GM19397 (cell line): ENCODE measurements at regions not wholly inside any gene's neighbourhood (a gene's known extent, or its start where the extent isn't known, plus 50 kb on each side); places are given as distances from the start of the nearest gene placed in this dataset.

ENCODE experiments used
- ATAC-seq: cut with Tn5 transposase; IDR thresholded peaks from one replicate; pipeline ENCODE4 v1.9.1; 2021; ENCODE audit warnings: mild to moderate bottlenecking, moderate library complexity; ENCODE audit not compliant: unreplicated experiment

- no peak for ATAC-seq
Observed at GRCh38 chr1:201742476-201742875, 86.5 kb upstream of the IPO9 start.

- no peak for ATAC-seq
Observed at GRCh38 chr1:201742955-201743805, 85.8 kb upstream of the IPO9 start.

- no peak for ATAC-seq
Observed at GRCh38 chr1:201745023-201745422, 83.9 kb upstream of the IPO9 start.

- ATAC-seq, result no peak
Observed at GRCh38 chr1:201746156-201746555, 82.8 kb upstream of the IPO9 start.

GRCh38 chr1:201747261-201747660 is 81.7 kb upstream of the IPO9 start:
- ATAC-seq, result no peak

- ATAC-seq, result no peak
Observed at GRCh38 chr1:201748335-201748734, 80.6 kb upstream of the IPO9 start.

- ATAC-seq, result no peak
Observed at GRCh38 chr1:201749059-201749690, 79.8 kb upstream of the IPO9 start.

- ATAC-seq, result no peak
Observed at GRCh38 chr1:201750120-201750519, 78.8 kb upstream of the IPO9 start.

GRCh38 chr1:201750934-201751333 is 78.0 kb upstream of the IPO9 start:
- ATAC-seq, result no peak

GRCh38 chr1:201751872-201752271 is 77.1 kb upstream of the IPO9 start:
- ATAC-seq, result no peak

- ATAC-seq, result no peak
Observed at GRCh38 chr1:201752333-201752732, 76.6 kb upstream of the IPO9 start.

GRCh38 chr1:201753492-201753891 is 75.5 kb upstream of the IPO9 start:
- no peak for ATAC-seq

GRCh38 chr1:201754353-201754752 is 74.6 kb upstream of the IPO9 start:
- ATAC-seq, result no peak

GRCh38 chr1:201755200-201755599 is 73.8 kb upstream of the IPO9 start:
- ATAC-seq, result no peak

- ATAC-seq, result no peak
Observed at GRCh38 chr1:201756406-201756805, 72.6 kb upstream of the IPO9 start.

GRCh38 chr1:201758499-201759050 is 70.4 kb upstream of the IPO9 start:
- ATAC-seq, result no peak

- no peak for ATAC-seq
Observed at GRCh38 chr1:201759194-201759815, 69.7 kb upstream of the IPO9 start.

- no peak for ATAC-seq
Observed at GRCh38 chr1:201760516-201760915, 68.4 kb upstream of the IPO9 start.

- no peak for ATAC-seq
Observed at GRCh38 chr1:201761178-201761577, 67.8 kb upstream of the IPO9 start.

GRCh38 chr1:201761871-201762270 is 67.1 kb upstream of the IPO9 start:
- ATAC-seq, result no peak

- ATAC-seq, result no peak
Observed at GRCh38 chr1:201762381-201762780, 66.6 kb upstream of the IPO9 start.
